ENCODE measurements at regions not wholly inside any gene's neighbourhood (a gene's known extent, or its start where the extent isn't known, plus 50 kb on each side); places are given as distances from the start of the nearest gene placed in this dataset.
"Not testable (repeated sequence)": the region's sequence is repeated elsewhere in the genome, so short reads cannot be mapped to it uniquely, and the experiment has no call there.

DNA sequence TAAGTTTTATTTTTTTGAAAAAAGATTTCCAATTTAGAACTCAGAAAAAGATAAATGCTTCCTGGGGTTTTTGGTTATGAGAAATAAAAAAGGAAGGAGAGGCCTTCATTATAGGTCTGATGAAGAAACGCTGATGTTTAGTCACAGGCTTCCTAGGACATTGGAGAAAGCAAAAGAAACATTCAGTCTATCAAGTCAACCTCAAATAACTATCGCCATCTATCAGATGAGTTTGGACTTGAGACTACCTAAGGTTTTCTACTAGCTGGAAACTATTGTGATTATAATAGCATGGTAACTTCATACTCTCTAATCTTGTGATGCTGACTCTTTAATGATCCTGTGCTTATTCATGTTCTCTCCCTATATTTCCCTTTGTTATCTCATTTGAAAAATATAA lies 171.3 kb downstream of the TPBG start:
- 92% methylated on average over 2 of the region's 2 CpGs for WGBS
- TF ChIP-seq POLR2AphosphoS5 (IDR thresholded peaks at IDR 0.05): no peak
- no peak for TF ChIP-seq EP300 (IDR thresholded peaks at IDR 0.05)
- TF ChIP-seq POLR2A (IDR thresholded peaks at IDR 0.05; ENCODE audit: low read depth): no peak
- TF ChIP-seq CTCF (IDR thresholded peaks at IDR 0.05): no peak
- DNase-seq (ENCODE audit: extremely low spot score): no peak
- H3K4me3 ChIP-seq: no peak overlapping the region
- H3K27me3 ChIP-seq: no peaks in the 10 kb centered on the region
- H3K27ac ChIP-seq (replicated peaks in 1 of 4): no peak overlapping the region
- no peaks in the 10 kb centered on the region for H3K4me1 ChIP-seq
- intact Hi-C loops (cut with DNase I): no loop called here
- no peaks in the 10 kb centered on the region for H3K36me3 ChIP-seq
- H3K9me3 ChIP-seq: no peaks in the 10 kb centered on the region

DNA sequence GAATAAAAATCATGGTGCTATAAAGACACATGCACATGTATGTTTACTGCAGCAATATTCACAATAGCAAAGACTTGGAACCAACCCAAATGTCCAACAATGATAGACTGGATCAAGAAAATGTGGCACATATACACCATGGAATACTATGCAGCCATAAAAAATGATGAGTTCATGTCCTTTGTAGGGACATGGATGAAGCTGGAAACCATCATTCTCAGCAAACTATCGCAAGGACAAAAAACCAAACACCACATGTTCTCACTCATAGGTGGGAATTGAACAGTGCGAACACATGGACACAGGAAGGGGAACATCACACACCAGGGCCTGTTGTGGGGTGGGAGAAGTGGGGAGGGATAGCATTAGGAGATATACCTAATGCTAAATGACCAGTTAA lies 185.9 kb downstream of the TPBG start:
- H3K4me3 ChIP-seq; intact Hi-C loops (cut with DNase I); H3K27ac ChIP-seq (replicated peaks in 1 of 4); DNase-seq (ENCODE audit: extremely low spot score); H3K9me3 ChIP-seq; H3K4me1 ChIP-seq; H3K36me3 ChIP-seq; H3K27me3 ChIP-seq: not testable (repeated sequence)
- 95% methylated on average over 2 of the region's 2 CpGs for WGBS

GRCh38 chr6:82551311-82551710 lies 187.7 kb downstream of the TPBG start:
- H3K4me1 ChIP-seq: peaks cover 0 to 11% (median 5%) of the 10 kb centered on the region in 4 donors
- 100% methylated on average over 2 of the region's 2 CpGs for WGBS
- not testable (repeated sequence) for DNase-seq (ENCODE audit: extremely low spot score)

DNA sequence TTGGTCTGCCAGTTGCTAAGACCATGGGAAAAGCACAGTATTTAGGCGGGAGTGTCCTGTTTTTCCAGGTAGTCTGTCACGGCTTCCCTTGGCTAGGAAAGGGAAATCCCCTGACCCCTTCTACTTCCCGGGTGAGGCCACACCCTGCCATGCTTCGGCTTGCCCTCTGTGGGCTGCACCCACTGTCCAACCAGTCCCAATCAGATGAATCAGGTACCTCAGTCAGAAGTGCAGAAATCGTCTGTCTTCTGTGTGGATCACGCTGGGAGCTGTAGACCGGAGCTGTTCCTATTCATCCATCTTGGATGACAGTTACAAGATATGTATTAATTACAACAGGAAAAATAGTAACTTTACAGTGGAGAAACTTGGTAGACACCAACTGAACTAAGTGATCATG lies 188.2 kb downstream of the TPBG start:
- TF ChIP-seq POLR2A (IDR thresholded peaks at IDR 0.05; ENCODE audit: low read depth): no peak
- TF ChIP-seq CTCF (IDR thresholded peaks at IDR 0.05): no peak
- TF ChIP-seq POLR2AphosphoS5 (IDR thresholded peaks at IDR 0.05): no peak
- TF ChIP-seq EP300 (IDR thresholded peaks at IDR 0.05): no peak
- peaks cover 0 to 11% (median 5%) of the 10 kb centered on the region in 4 donors for H3K4me1 ChIP-seq
- no peak overlapping the region for H3K27ac ChIP-seq (replicated peaks in 1 of 4)
- H3K36me3 ChIP-seq: no peaks in the 10 kb centered on the region
- no peaks in the 10 kb centered on the region for H3K9me3 ChIP-seq
- no peaks in the 10 kb centered on the region for H3K27me3 ChIP-seq
- intact Hi-C loops (cut with DNase I): no loop called here
- DNase-seq (ENCODE audit: extremely low spot score): no peak
- no peak overlapping the region for H3K4me3 ChIP-seq
- 100% methylated on average over 7 of the region's 7 CpGs for WGBS

More at GRCh38 chr6:82551311-82551710, 187.7 kb downstream of the TPBG start:
- H3K4me3 ChIP-seq; H3K36me3 ChIP-seq; H3K27me3 ChIP-seq; H3K27ac ChIP-seq (replicated peaks in 1 of 4); H3K9me3 ChIP-seq; intact Hi-C loops (cut with DNase I): not testable (repeated sequence)

DNA sequence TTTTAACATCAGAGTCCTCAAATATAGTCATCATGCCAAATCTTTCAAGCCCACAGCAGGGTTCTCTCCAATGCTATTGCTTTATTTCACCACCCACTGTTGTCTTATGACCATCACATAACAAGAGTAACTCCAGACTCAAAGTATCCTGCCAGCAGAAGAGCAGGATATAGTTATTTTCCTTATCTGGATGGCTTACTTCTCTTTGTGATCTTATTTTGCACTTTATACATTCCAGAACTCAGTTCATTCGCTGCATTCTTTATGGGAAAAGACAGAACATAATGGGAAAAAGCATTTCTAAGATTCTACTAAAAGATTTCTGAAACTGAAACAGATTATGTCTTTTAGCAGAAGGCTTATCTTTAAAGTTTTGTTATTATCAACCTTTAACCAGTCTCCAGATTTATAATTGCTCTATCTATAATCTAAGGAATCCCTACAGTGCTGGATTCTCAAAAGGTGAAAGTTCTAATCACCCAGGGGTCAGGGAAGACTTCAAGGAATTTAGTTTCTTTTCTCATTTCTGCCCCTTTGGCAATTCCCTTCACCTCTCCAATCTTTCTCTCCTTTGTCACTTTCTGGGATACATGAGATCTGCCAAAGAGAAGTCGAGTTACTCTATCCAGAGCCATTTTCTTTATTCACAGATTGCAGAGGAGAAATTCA lies 190.4 kb downstream of the TPBG start:
- intact Hi-C loops (cut with DNase I): no loop called here
- no peak for DNase-seq (ENCODE audit: extremely low spot score)
- Histone ChIP-seq H3K4me1 (peaks cover 0 to 11% (median 5%) of the 10 kb centered on the region in 4 donors), H3K36me3 (no peaks in the 10 kb centered on the region), H3K27me3 (no peaks in the 10 kb centered on the region), H3K27ac (replicated peaks in 1 of 4) (no peak overlapping the region), H3K9me3 (no peaks in the 10 kb centered on the region), H3K4me3 (no peak overlapping the region)
- TF ChIP-seq POLR2AphosphoS5 (IDR thresholded peaks at IDR 0.05) (no peak), EP300 (IDR thresholded peaks at IDR 0.05) (no peak), CTCF (IDR thresholded peaks at IDR 0.05) (no peak), POLR2A (IDR thresholded peaks at IDR 0.05; ENCODE audit: low read depth) (no peak)
- WGBS: 44% methylated on average over 2 of the region's 2 CpGs

DNA sequence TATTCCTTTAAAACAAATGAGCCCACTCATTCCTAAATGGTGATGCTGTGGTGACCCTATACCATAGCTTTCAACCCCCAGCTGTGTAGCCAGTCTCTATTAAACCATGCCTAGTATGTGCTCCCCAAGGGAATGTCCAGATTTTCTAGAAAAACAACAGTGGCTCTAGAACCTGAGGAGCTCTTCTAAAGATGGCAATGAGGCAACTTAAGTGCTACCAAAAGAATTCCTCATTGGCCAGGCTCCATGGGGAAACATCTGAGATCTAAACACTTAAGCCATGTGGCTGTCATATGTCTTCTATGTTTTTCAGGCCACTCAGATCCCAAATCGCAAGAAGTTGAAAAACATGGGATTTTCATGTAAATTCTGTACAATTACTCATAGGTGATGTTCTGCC lies 191.0 kb downstream of the TPBG start:
- WGBS: 59% methylated on average over 1 of the region's 1 CpG
- H3K27ac ChIP-seq (replicated peaks in 1 of 4): no peak overlapping the region
- H3K36me3 ChIP-seq: no peaks in the 10 kb centered on the region
- no peak for DNase-seq (ENCODE audit: extremely low spot score)
- intact Hi-C loops (cut with DNase I): no loop called here
- H3K4me3 ChIP-seq: no peak overlapping the region
- no peaks in the 10 kb centered on the region for H3K27me3 ChIP-seq
- peaks cover 0 to 11% (median 5%) of the 10 kb centered on the region in 4 donors for H3K4me1 ChIP-seq
- no peaks in the 10 kb centered on the region for H3K9me3 ChIP-seq
- TF ChIP-seq CTCF (IDR thresholded peaks at IDR 0.05): no peak
- TF ChIP-seq POLR2A (IDR thresholded peaks at IDR 0.05; ENCODE audit: low read depth): no peak
- TF ChIP-seq EP300 (IDR thresholded peaks at IDR 0.05): no peak
- no peak for TF ChIP-seq POLR2AphosphoS5 (IDR thresholded peaks at IDR 0.05)

All from esophagus muscularis mucosa (tissue), 4 donors.